Activated T-cell treated with anti-CD3 and anti-CD28 coated beads, Interleukin-2, amount 50 U/mL, for 4 hours (primary cell): ENCODE measurements at regions not wholly inside any gene's neighbourhood (a gene's known extent, or its start where the extent isn't known, plus 50 kb on each side); places are given as distances from the start of the nearest gene placed in this dataset.

Experiments used
- ATAC-seq, 2 donors: fragments of 200-7000 bp; cut with Tn5 transposase; one replicate each; pipeline ENCODE4 v1.10.0; 2021
- DNase-seq: peaks from one replicate; pipeline ENCODE4 v3.0.0-alpha.2; 2020
- H3K27me3 Mint-ChIP-seq: one replicate; pipeline ENCODE4 v1.8.0; 2021; ENCODE audit warnings: low read depth, mixed read lengths
- H3K36me3 Mint-ChIP-seq: one replicate; pipeline ENCODE4 v1.8.0; 2022; ENCODE audit warnings: mixed read lengths; ENCODE audit not compliant: insufficient read depth
- H3K4me1 Mint-ChIP-seq: one replicate; pipeline ENCODE4 v1.8.0; 2021; ENCODE audit warnings: low read depth, mixed read lengths
- H3K4me3 Mint-ChIP-seq: one replicate; pipeline ENCODE4 v1.8.0; 2021; ENCODE audit warnings: mild to moderate bottlenecking, moderate library complexity, mixed read lengths
- H3K9me3 Mint-ChIP-seq: one replicate; pipeline ENCODE4 v1.8.0; 2021; ENCODE audit warnings: mixed read lengths

DNA sequence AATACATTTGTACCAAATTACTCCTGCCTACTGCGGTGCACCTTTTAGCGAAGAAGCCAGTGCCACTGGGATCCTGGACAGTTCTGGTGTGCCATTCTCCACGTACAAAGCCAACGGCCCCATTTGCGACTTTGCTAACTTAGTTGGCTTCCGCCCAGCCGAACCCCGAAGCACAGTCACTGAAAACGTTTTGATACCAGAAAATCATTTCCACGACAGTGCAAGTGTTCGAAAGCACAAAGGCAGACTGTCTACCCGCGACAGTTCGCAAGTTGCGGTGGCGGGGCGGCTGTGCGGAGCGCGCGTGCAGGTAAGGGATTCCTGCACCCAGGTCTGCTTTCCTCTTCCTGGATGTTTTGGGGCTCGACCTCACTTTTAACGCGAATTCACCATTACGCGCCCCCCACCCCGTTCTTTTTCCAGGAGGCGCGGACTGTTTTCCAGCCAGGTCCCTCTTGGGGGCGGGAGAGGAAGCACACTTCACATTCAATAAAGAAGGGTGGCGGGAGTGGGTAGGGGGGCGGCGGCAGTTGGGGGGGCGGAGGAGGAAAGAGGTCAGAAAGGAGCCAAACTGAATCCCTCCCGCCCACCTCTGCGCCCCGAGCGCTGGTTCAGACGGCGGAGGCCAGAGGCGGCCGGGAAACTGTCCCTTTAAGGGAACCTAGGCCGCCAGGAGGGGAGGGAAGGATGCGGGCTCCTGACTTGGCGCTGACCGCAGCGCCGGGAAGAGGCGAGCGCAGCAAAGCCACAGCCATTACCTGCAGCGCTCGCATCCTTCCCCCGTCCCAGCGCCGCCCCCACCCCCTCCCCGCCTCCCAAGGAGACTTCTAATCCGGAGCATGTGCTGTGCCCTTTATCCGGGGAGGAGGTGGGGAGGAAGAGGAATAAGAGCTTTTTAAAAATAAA lies 107.4 kb upstream of the KCTD1 start:
- no peak overlapping the region for H3K4me3 Mint-ChIP-seq
- peaks cover 70% of the 10 kb centered on the region for H3K27me3 Mint-ChIP-seq
- ATAC-seq: no peak
- H3K36me3 Mint-ChIP-seq: no peaks in the 10 kb centered on the region
- H3K4me1 Mint-ChIP-seq: peaks cover 12% of the 10 kb centered on the region
- no peaks in the 10 kb centered on the region for H3K9me3 Mint-ChIP-seq
- no peak for DNase-seq

DNA sequence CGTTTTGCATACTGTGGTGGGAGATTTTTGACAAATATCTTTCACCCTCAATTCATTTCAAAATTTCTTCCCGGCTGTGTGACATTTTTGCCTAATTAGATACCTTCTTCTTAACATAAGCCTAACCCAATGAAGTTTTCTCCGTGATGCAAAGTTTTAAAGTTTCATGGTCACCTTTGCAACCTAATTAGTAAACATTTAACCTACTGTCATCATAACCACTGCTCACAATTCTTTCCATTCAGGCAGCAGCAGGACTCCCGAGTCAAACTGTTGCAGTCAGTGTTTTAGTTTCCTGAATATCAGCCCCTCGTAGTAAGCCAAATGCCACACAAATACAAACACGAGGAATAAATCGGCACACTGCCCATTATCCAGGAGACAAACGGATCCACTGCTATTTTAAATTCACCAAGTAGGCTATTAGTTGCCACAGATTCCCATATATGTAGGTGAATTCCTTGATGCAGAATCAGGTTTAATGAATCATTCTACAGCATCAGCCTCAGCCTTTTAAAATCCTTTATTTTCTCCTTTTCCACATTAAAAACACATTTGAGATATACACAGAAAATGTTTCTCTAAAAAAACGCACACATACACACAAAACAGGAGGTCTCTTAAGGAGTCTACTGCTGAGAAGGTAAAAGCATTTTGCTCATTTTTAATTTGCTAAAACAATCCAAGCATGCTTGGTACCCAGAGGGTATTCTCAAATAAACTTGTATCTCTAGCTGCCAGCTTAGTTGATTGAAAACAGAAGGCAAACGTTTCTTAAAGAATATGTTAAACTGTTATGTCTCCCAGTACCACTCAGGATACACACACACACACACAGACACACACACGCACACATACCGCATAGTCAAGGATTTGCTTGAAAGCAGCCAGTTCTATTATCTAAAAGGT lies 106.5 kb upstream of the KCTD1 start:
- ATAC-seq: no peak
- DNase-seq: no peak
- Mint-ChIP-seq H3K9me3 (no peaks in the 10 kb centered on the region), H3K4me1 (peaks cover 12% of the 10 kb centered on the region), H3K27me3 (peaks cover 75% of the 10 kb centered on the region), H3K36me3 (no peaks in the 10 kb centered on the region), H3K4me3 (no peak overlapping the region)

DNA sequence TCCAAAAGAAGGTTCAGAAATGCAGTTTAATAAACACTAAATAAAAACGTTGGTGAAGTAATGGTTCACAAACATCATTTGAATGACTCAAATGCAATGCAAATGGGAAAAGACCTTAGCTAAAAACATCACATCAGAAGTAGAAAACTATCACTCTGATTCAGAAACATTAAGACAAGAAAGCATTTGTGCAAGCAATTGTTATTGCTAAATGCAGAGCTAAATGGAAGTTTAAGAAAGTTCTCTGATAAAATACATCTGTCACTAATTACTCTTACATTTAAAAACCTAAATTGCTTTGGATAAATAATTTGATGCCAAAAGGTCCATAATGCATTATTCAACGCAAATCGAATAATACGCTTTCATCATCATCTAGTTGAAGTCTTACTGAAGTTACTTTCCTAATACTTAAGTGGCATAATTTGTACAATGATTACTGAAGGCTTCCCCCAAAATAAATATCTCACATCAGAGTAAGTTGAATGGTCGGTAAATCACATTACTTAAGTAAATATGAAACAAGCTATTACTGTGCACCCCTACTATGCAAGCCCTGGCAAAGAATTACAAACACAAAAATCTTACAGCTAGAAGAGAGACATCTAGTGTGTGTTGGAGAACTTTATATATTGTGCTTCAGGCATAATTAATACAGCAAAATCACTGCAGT lies 105.7 kb upstream of the KCTD1 start:
- H3K9me3 Mint-ChIP-seq: no peaks in the 10 kb centered on the region
- H3K4me3 Mint-ChIP-seq: no peak overlapping the region
- no peak for DNase-seq
- H3K27me3 Mint-ChIP-seq: peaks cover 75% of the 10 kb centered on the region
- ATAC-seq: no peak
- H3K36me3 Mint-ChIP-seq: no peaks in the 10 kb centered on the region
- H3K4me1 Mint-ChIP-seq: peaks cover 12% of the 10 kb centered on the region

DNA sequence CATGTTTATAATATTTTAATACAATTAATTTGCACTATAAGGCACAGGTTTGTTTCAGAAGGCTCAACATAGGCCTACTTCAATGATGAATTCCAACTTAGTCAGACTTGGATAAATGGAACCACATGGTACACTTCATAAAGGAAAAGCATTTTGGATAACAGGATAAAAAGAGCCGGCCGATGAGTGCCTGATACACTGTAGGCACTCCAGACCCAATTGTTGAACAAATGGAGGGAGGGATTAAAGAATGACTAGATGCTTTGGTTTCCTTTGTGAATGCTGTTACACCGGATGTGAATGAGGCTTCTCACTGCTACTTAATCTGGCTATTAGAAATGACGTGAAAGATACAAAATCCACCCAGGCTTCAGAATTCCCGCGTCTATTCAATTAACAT lies 104.1 kb upstream of the KCTD1 start:
- Mint-ChIP-seq H3K36me3 (no peaks in the 10 kb centered on the region), H3K27me3 (peaks cover 61% of the 10 kb centered on the region)
- no peak for DNase-seq

DNA sequence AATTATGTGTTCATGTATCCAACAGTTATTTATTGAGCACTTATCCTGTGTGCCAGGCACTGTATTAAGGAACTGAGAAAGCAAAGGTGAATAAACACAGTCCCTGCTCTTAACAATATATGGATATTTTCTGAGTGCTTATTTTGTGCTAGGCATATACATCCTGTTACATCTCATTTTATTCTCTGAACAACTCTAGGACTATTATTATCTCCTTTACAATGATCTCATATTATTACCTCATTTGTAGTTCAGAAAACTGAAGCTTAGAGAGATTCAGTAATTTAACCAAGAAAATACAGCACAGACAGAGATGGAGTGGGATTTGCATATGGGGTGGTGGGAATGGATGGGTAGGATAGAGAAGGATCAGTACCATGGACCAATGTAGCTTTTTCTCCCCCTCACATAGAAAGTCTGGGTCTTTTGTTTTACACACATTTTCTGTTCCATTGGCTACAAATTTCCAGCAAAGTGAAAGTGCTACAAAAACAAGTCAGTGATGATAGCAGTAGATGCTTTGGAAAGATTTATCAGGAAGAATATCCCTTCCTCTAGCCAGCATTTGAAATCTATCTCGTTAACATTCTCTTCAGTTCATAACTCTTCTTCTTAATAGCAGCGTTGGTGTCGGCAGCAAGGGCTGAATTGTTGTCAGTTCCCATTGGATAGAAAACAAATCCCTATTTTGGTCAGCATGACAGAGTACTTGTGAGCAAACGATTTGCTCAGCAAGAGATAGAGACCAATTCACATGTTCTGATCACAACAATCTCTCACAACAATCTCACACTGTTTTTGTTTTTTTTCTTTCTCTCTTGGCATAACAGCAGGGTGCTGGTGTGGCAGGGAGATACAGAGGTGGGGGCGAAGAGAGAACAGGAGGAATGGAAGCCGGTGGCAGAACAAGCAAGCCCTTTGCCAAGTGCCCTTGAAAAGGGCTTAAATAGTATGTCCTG lies 102.2 kb upstream of the KCTD1 start:
- H3K36me3 Mint-ChIP-seq: no peaks in the 10 kb centered on the region
- DNase-seq (no peak), ATAC-seq (no peak)
- peaks cover 53% of the 10 kb centered on the region for H3K27me3 Mint-ChIP-seq
- no peaks in the 10 kb centered on the region for H3K9me3 Mint-ChIP-seq
- no peak overlapping the region for H3K4me3 Mint-ChIP-seq
- H3K4me1 Mint-ChIP-seq: peaks cover 5% of the 10 kb centered on the region

More for the DNA sequence above, 104.1 kb upstream of the KCTD1 start:
- H3K4me1 Mint-ChIP-seq: peaks cover 11% of the 10 kb centered on the region
- ATAC-seq: no peak
- no peak overlapping the region for H3K4me3 Mint-ChIP-seq
- H3K9me3 Mint-ChIP-seq: no peaks in the 10 kb centered on the region

DNA sequence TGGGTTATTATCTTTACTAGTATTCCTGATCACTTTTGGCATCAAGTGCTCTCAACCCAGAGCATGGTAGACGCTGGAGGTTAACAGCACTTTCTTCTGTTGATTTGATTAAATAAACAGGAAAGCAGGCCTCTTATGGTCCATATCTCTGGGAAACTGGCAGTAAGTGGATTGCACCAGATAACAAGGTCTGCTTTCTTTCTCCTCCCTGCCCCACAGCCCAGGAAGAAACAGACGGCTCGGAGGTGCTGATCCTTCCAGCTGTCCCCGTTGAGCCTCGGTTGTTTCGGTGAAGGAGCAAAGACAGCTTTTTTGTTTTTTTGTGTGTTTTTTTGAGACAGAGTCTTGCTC lies 100.8 kb upstream of the KCTD1 start:
- Mint-ChIP-seq H3K27me3 (peaks cover 41% of the 10 kb centered on the region), H3K36me3 (no peaks in the 10 kb centered on the region), H3K9me3 (no peaks in the 10 kb centered on the region), H3K4me3 (no peak overlapping the region), H3K4me1 (no peaks in the 10 kb centered on the region)
- DNase-seq (no peak), ATAC-seq (no peak)

DNA sequence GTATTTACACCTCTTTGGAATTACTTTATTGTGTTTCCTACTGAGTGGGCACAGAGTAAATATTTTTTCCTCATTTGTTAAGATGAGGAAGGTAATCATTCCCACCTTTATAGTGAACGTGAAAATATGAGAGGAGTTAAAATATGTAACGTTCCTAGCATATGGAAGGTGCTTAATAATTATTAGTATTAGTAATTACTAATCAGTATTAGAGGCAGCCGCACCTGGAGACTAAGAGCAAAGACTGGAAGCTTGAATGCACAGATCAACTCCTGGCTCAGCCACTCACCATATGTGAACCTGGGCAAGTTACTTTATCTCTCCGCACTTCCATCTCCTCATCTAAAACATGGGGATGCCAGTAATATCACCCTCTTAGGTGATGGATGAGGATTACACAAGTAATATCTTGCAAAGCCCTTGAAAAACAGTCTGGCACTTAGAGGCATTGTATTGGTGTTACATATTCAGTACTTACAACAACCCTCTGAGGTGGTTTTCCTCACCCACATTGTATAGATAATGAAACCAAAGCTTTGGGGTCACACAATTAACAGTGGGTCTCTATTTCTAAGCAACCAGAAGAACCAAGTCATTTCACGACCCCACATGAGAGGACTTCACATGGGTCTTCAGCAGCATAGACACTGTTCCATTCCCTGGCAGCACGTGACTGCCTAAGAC lies 100.3 kb upstream of the KCTD1 start:
- Mint-ChIP-seq H3K4me3 (no peak overlapping the region), H3K36me3 (no peaks in the 10 kb centered on the region), H3K27me3 (peaks cover 41% of the 10 kb centered on the region), H3K4me1 (no peaks in the 10 kb centered on the region), H3K9me3 (no peaks in the 10 kb centered on the region)
- DNase-seq: no peak
- no peak for ATAC-seq

DNA sequence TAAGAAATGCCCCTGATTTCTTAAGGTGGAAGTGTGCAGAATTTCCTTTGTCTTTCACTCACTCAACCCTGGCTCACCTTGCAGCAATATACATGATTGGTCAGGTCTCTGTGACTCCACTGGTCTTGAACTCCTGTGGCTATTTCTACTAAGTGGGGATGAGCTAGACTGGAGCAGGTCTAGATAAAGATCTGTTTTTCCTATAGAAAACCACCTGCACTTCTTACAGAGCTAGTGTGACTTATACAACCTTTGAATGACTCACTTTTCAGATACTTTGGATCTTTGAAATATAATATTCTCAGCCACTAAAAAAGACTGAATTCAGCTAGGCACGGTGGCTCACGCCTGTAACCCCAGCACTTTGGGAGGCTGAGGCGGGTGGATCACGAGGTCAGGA lies 98.5 kb upstream of the KCTD1 start:
- Mint-ChIP-seq H3K27me3 (peaks cover 29% of the 10 kb centered on the region), H3K4me1 (no peaks in the 10 kb centered on the region), H3K9me3 (no peaks in the 10 kb centered on the region), H3K4me3 (no peak overlapping the region), H3K36me3 (no peaks in the 10 kb centered on the region)
- DNase-seq (no peak), ATAC-seq (peak in 1 of 2 donors; percentile 27)

DNA sequence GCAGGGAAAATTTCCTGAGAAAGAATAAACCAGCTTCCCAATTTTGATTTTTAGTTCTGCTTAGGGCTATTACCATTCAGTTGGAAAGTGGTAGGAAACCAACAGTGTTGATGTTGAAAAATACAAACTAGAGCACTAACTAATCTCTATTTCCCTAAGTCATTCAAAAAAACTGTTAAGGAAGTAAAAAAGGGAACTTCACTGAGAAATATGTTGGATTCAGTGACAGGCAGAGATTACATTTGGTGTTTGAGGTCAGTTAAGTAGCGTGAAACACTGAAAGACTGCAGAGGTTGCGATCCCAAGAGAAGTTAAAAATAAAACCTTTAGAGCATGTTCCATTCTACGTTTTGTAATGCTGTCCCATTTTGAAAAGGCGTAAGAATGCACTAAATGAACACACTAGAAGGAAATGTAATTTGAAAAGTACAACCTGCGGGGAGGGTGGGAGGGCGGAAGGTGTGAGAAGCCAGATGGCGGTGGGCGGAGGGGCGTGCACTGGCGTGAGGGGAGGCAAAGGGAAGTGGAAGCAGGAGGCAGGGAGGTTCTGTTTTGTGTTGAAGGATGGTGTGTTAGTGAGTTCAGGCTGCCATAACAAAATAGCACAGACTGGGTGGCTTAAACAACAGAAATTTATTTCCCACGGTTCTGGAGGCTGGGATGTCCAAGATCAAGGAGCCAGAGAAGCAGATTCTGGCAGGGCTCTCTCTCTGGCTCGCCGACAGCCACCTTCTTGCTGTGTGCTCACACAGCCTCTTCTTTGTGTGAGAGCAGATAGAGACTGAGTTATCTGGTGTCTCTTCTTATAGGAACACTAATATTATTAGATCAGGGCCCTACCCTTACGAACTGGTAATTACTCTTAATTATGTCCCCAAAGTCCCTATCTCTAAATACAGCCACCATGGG lies 94.3 kb upstream of the KCTD1 start:
- DNase-seq (no peak), ATAC-seq (no peak)
- no peaks in the 10 kb centered on the region for H3K36me3 Mint-ChIP-seq
- no peaks in the 10 kb centered on the region for H3K4me1 Mint-ChIP-seq
- peaks cover 7% of the 10 kb centered on the region for H3K27me3 Mint-ChIP-seq
- H3K9me3 Mint-ChIP-seq: no peaks in the 10 kb centered on the region
- H3K4me3 Mint-ChIP-seq: no peak overlapping the region

DNA sequence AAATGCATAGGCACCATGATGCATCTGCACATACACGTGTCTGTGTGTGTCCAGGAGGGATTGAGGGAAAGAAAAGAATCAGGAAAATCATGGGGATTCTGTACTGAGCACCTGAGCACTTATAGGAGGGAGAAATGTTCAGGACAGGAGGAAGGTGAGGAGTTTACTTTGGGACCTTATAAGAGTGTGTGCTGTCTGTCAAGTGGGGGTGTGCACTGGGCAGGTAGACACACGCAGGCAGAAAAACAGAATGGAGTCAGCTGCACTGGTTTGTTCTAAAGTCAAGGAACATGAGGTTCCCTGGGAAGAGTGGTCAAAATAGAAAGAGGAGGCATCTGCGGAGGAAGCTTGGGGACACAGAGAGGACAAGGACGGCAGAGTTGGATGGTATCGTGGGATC lies 92.2 kb upstream of the KCTD1 start:
- H3K36me3 Mint-ChIP-seq: no peaks in the 10 kb centered on the region
- no peaks in the 10 kb centered on the region for H3K9me3 Mint-ChIP-seq
- DNase-seq (no peak), ATAC-seq (no peak)
- peaks cover 7% of the 10 kb centered on the region for H3K27me3 Mint-ChIP-seq
- H3K4me1 Mint-ChIP-seq: no peaks in the 10 kb centered on the region
- H3K4me3 Mint-ChIP-seq: no peak overlapping the region

DNA sequence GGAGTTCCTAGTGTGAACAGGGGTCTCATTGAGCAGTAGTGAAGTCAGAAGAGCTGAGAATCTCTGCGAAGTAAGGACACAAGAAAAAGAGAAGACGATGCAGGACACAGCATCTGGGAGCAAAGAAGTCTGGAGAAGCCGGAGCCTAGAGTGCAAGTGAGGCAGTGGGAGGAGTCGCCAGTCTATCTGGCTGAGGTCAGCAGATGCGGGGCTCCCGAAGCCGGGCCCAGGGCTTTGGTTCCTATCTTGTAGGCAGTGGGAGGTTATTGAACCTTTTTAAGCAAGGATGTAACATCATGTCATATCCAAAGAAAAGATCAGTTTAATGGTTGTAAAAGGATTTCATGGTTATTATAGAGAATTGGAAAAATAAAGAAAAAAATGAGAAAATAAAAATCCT lies 90.8 kb upstream of the KCTD1 start:
- H3K4me1 Mint-ChIP-seq: no peaks in the 10 kb centered on the region

DNA sequence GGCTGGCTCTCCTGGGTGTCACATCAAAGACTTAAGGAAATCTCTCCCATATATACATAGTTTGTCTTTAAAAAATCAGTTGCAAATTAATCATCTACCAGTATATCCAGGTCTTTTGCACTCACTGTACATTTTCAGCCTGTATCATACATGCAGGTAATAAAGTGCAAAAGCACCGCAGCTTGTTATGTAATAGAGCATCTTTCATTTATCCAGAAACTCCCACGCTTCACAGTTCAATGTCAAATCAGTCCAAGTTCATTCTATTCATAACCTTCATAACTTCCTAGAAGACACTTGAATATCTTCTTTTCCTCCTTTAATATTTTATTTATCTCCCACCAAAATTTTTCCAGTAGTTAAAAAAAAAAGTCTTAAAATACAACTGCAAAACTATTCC lies 89.6 kb upstream of the KCTD1 start:
- ATAC-seq: no peak
- Mint-ChIP-seq H3K9me3 (no peaks in the 10 kb centered on the region), H3K4me1 (no peaks in the 10 kb centered on the region), H3K4me3 (no peak overlapping the region), H3K27me3 (no peaks in the 10 kb centered on the region), H3K36me3 (no peaks in the 10 kb centered on the region)
- DNase-seq: no peak

More for the DNA sequence above, 90.8 kb upstream of the KCTD1 start:
- no peak for ATAC-seq
- DNase-seq: no peak
- Mint-ChIP-seq H3K27me3 (peaks cover 5% of the 10 kb centered on the region), H3K4me3 (no peak overlapping the region), H3K36me3 (no peaks in the 10 kb centered on the region), H3K9me3 (no peaks in the 10 kb centered on the region)
